Sigmoid colon (tissue), 4 donors: ENCODE measurements at regions not wholly inside any gene's neighbourhood (a gene's known extent, or its start where the extent isn't known, plus 50 kb on each side); places are given as distances from the start of the nearest gene placed in this dataset.
A peak's percentile ranks its signal among the peaks of the same experiment; 100 is the strongest.

ENCODE experiments used
- EP300 ChIP-seq, 4 donors: sonication (generic); formaldehyde crosslinking; IDR thresholded peaks; one replicate each; pipeline ENCODE4 v1.6.1; 2017; ENCODE audit warnings: antibody characterized with exemption in 4 of 4
- POLR2A ChIP-seq, 2 donors: fragments of 450-650 bp; IDR thresholded peaks; one replicate each; pipeline ENCODE4 v1.6.1; 2016; ENCODE audit warnings: antibody characterized with exemption in 2 of 2, mild to moderate bottlenecking in 2 of 2, moderate library complexity in 2 of 2
- POLR2AphosphoS5 ChIP-seq, 4 donors: sonication (generic); formaldehyde crosslinking; IDR thresholded peaks; one replicate each; pipeline ENCODE4 v1.6.1; 2017; ENCODE audit warnings: antibody characterized with exemption in 4 of 4
- TF ChIP-seq, protein P1 (sequence below), 4 experiments: fragments of 450-650 bp in 3 of 4; fragments of 200-600 bp in 1 of 4; IDR thresholded peaks; one replicate each; pipeline ENCODE4 v1.5.1; 2016 to 2019; ENCODE audit warnings: antibody characterized with exemption in 4 of 4, mild to moderate bottlenecking in 3 of 4, moderate library complexity in 2 of 4

DNA sequence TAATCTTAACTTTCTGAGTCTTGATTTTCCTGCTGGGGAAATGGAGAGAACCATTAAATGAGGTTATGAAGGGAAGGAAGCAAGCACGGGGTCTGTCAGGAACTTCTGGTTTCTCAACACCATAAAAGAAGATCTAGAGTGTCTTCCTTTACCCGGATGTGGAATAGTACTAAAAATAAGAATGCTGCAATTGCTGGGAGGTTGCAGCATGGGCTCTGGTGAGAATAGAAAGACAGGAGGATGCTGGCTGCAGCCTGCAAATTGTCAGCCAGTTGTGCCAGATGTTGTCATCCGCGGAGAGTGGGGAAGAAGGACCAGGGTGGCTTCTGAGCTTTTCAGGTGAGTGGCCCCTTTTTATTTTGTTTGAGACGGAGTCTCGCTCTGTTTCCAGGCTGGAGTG, 69.3 kb upstream of the STC2 start:
- TF ChIP-seq, protein P1, sequence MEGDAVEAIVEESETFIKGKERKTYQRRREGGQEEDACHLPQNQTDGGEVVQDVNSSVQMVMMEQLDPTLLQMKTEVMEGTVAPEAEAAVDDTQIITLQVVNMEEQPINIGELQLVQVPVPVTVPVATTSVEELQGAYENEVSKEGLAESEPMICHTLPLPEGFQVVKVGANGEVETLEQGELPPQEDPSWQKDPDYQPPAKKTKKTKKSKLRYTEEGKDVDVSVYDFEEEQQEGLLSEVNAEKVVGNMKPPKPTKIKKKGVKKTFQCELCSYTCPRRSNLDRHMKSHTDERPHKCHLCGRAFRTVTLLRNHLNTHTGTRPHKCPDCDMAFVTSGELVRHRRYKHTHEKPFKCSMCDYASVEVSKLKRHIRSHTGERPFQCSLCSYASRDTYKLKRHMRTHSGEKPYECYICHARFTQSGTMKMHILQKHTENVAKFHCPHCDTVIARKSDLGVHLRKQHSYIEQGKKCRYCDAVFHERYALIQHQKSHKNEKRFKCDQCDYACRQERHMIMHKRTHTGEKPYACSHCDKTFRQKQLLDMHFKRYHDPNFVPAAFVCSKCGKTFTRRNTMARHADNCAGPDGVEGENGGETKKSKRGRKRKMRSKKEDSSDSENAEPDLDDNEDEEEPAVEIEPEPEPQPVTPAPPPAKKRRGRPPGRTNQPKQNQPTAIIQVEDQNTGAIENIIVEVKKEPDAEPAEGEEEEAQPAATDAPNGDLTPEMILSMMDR (IDR thresholded peaks at IDR 0.05), result no peak
- no peak for TF ChIP-seq POLR2A (IDR thresholded peaks at IDR 0.05)
- TF ChIP-seq EP300 (IDR thresholded peaks at IDR 0.05), result no peak
- peak in 2 of 4 donors; percentile 17 to 35 for TF ChIP-seq POLR2AphosphoS5 (IDR thresholded peaks at IDR 0.05)
